ENCODE measurements at regions not wholly inside any gene's neighbourhood (a gene's known extent, or its start where the extent isn't known, plus 50 kb on each side); places are given as distances from the start of the nearest gene placed in this dataset.

GRCh38 chr13:40232311-40233040 is 434.0 kb downstream of the FOXO1 start:
- DNase-seq = no peak

- DNase-seq = peak; percentile 96
These were observed 432.7 kb downstream of the FOXO1 start for GRCh38 chr13:40233731-40234195.

GRCh38 chr13:40235160-40235796 is 431.2 kb downstream of the FOXO1 start:
- DNase-seq = no peak

- DNase-seq = no peak
These were observed 429.8 kb downstream of the FOXO1 start for GRCh38 chr13:40236566-40237168.

- DNase-seq = no peak
These were observed 427.7 kb downstream of the FOXO1 start for GRCh38 chr13:40238761-40239160.

GRCh38 chr13:40240293-40240692 is 426.1 kb downstream of the FOXO1 start:
- no peak for DNase-seq

GRCh38 chr13:40241125-40241798 is 425.2 kb downstream of the FOXO1 start:
- DNase-seq = no peak

GRCh38 chr13:40243047-40243446 is 423.4 kb downstream of the FOXO1 start:
- DNase-seq = no peak

GRCh38 chr13:40243982-40244381 is 422.5 kb downstream of the FOXO1 start:
- no peak for DNase-seq

- DNase-seq = no peak
These were observed 420.9 kb downstream of the FOXO1 start for GRCh38 chr13:40245567-40245966.

GRCh38 chr13:40247845-40248244 is 418.6 kb downstream of the FOXO1 start:
- DNase-seq = no peak

GRCh38 chr13:40251343-40252032 is 415.0 kb downstream of the FOXO1 start:
- DNase-seq = no peak

GRCh38 chr13:40252241-40252640 is 414.2 kb downstream of the FOXO1 start:
- DNase-seq = no peak

- no peak for DNase-seq
These were observed 413.8 kb downstream of the FOXO1 start for GRCh38 chr13:40252676-40253075.

GRCh38 chr13:40254394-40254793 is 412.0 kb downstream of the FOXO1 start:
- DNase-seq = no peak

- no peak for DNase-seq
These were observed 410.9 kb downstream of the FOXO1 start for GRCh38 chr13:40255551-40255950.

- no peak for DNase-seq
These were observed 406.5 kb downstream of the FOXO1 start for GRCh38 chr13:40259899-40260298.

- no peak for DNase-seq
These were observed 405.1 kb downstream of the FOXO1 start for GRCh38 chr13:40261336-40261735.

- no peak for DNase-seq
These were observed 404.5 kb downstream of the FOXO1 start for GRCh38 chr13:40261947-40262346.

- DNase-seq = no peak
These were observed 397.4 kb downstream of the FOXO1 start for GRCh38 chr13:40269086-40269485.

- DNase-seq = no peak
These were observed 395.7 kb downstream of the FOXO1 start for GRCh38 chr13:40270726-40271125.

GRCh38 chr13:40271271-40271885 is 395.1 kb downstream of the FOXO1 start:
- peak; percentile 66 for DNase-seq

All from NCI-H446 treated with DMSO at 0.1 percent for 48 hours (cell line).